ENCODE measurements at regions not wholly inside any gene's neighbourhood (a gene's known extent, or its start where the extent isn't known, plus 50 kb on each side); places are given as distances from the start of the nearest gene placed in this dataset.

DNA sequence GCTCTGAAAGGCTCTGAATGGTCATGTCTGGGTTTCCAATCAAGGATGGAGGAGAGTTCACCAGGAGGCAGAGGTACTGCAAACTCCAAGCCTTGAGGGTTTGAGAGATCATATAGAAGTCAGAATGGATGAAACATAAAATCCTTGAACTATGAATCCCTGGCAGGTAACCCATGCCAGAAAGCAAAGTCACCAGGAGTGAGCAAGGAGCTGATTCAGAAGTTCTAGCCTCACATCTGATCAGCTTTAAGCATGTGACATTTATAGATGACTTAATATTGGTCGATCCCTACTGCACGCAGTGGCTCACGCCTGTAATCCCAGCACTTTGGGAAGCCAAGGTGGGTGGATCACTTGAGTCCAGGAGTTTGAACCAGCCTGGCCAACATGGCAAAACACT is 126.1 kb upstream of the MED13L start:
- DNase-seq (ENCODE audit: low read depth) = peak; percentile 65
- TF ChIP-seq CTCF (IDR thresholded peaks at IDR 0.05; ENCODE audit: insufficient read depth, low read depth, low read length, missing control alignments) = no peak

GRCh38 chr12:116404247-116404646 is 126.8 kb upstream of the MED13L start:
- H3K4me3 ChIP-seq (ENCODE audit: low read length) = no peak overlapping the region
- no peak for DNase-seq (ENCODE audit: low read depth)
- no peak for TF ChIP-seq CTCF (IDR thresholded peaks at IDR 0.05; ENCODE audit: insufficient read depth, low read depth, low read length, missing control alignments)

More for the DNA sequence above, 126.1 kb upstream of the MED13L start:
- H3K4me3 ChIP-seq (ENCODE audit: low read length) = no peak overlapping the region

DNA sequence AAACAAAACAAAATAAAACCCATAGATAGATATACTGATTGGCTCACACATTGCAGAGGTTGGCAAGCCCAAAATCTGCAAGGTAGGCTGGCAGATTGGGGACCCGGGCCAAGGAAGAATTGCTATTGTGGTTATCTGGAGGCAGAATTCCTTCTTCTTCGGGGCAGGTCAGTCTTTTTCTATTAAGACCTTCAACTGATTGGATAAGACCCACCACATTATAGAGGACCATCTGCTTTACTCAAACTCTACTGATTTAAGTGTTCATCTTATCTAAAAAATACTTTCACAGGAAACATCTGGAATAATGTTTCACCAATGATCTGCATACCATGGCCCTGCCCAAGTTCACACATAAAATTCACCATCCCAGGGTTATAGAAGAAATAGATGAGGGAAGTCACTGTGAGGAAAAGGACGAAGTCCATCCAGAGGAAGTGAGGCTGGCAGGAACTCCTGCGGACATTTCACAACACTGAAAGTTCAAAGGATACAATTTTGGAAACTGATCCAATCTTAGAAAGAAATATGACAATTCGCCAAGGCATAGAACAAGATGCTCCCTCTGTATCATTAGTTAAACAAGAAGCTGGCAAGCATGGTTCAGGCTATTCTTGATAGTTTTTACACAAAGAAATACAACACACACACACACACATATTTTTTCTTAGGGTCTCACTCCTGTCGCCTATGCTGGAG is 127.6 kb upstream of the MED13L start:
- DNase-seq (ENCODE audit: low read depth) = no peak

GRCh38 chr12:116406529-116406928 is 129.0 kb upstream of the MED13L start:
- no peak overlapping the region for H3K4me3 ChIP-seq (ENCODE audit: low read length)
- peak; percentile 93 for DNase-seq (ENCODE audit: low read depth)
- peak; percentile 13 for TF ChIP-seq CTCF (IDR thresholded peaks at IDR 0.05; ENCODE audit: insufficient read depth, low read depth, low read length, missing control alignments)

More for the DNA sequence above, 127.6 kb upstream of the MED13L start:
- no peak overlapping the region for H3K4me3 ChIP-seq (ENCODE audit: low read length)
- TF ChIP-seq CTCF (IDR thresholded peaks at IDR 0.05; ENCODE audit: insufficient read depth, low read depth, low read length, missing control alignments) = no peak

DNA sequence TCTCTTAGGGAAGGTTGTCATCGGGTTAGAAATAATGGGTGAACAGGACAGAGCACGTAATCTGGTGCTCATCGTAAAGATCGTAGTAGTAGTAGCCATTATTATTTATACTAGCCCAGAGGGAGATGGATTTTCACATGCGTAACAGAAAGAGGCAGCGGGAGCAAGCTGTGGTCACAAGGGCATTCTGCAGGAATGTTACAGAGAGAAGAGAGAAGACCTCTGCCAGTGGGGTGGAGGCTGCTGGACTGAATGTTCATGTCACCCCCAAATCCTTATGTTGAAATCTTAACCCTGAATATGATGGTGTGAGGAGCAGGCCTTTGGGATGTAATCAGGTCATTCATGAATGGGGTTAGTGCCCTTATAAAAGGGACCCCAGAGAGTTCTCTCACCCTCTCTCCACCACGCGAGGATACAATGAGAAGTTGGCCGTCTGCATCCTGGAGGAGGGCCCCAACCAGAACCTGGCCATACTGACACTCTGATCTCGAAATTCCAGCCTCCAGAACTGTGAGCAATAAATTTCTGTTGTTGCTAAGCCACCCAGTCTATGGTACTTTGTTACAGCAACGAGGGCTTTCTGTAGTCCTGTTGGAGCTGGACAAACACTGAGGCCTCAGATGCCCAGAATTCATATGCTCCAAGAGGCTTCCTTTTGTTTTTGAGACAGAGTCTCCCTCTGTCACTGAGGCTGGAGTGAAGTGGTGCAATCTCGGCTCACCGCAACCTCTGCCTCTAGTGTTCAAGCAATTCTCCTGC is 131.2 kb upstream of the MED13L start:
- H3K4me3 ChIP-seq (ENCODE audit: low read length) = no peak overlapping the region
- no peak for TF ChIP-seq CTCF (IDR thresholded peaks at IDR 0.05; ENCODE audit: insufficient read depth, low read depth, low read length, missing control alignments)

GRCh38 chr12:116411977-116412376 is 134.5 kb upstream of the MED13L start:
- H3K4me3 ChIP-seq (ENCODE audit: low read length) = no peak overlapping the region
- no peak for DNase-seq (ENCODE audit: low read depth)
- TF ChIP-seq CTCF (IDR thresholded peaks at IDR 0.05; ENCODE audit: insufficient read depth, low read depth, low read length, missing control alignments) = no peak

More for the DNA sequence above, 131.2 kb upstream of the MED13L start:
- no peak for DNase-seq (ENCODE audit: low read depth)

All from epithelial cell of esophagus (primary cell).